ENCODE measurements at regions not wholly inside any gene's neighbourhood (a gene's known extent, or its start where the extent isn't known, plus 50 kb on each side); places are given as distances from the start of the nearest gene placed in this dataset.
A peak's percentile ranks its signal among the peaks of the same experiment; 100 is the strongest.

- Histone ChIP-seq H3K4me1 (no peaks in the 10 kb centered on the region), H3K27me3 (no peaks in the 10 kb centered on the region), H3K27ac (no peak overlapping the region), H3K9me3 (no peaks in the 10 kb centered on the region), H3K36me3 (no peaks in the 10 kb centered on the region), H3K4me3 (no peak overlapping the region)
- intact Hi-C loops (cut with DNase I) = no loop called here
- DNase-seq = no peak
- WGBS, 2 donors = 87 to 92% methylated on average over 7 of the region's 7 CpGs
- no peak for TF ChIP-seq POLR2A (IDR thresholded peaks at IDR 0.05)
- no peak for TF ChIP-seq EP300 (IDR thresholded peaks at IDR 0.05)
- no peak for TF ChIP-seq CTCF (IDR thresholded peaks at IDR 0.05)
- no peak for TF ChIP-seq POLR2AphosphoS5 (IDR thresholded peaks at IDR 0.05)
Observed at GRCh38 chr13:21970172-21970571, 299.3 kb downstream of the FGF9 start.

DNA sequence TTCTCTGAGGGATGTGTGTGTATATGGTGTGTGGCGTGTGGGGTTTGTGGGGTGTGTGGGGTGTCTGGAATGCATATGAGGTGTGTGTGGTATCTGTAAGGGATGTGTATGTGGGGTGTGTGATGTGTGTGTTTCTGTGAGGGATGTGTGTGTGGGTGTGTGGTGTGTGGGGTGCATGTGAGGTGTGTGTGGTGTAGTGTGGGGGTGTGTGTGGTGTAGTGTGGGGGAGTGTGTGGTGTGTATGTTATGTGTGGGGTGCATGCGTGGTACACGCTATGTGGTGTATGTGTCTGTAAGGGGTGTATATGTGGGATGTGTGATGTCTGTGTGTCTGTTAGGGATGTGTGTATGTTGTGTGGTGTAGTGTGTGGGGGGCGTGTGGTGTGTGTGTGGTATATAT, 300.0 kb downstream of the FGF9 start:
- no peak overlapping the region for H3K27ac ChIP-seq
- intact Hi-C loops (cut with DNase I) = no loop called here
- WGBS, 2 donors = 95 to 97% methylated on average over 4 of the region's 4 CpGs
- no peaks in the 10 kb centered on the region for H3K27me3 ChIP-seq
- H3K4me1 ChIP-seq = no peaks in the 10 kb centered on the region
- DNase-seq = no peak
- TF ChIP-seq CTCF (IDR thresholded peaks at IDR 0.05) (no peak), EP300 (IDR thresholded peaks at IDR 0.05) (no peak), POLR2A (IDR thresholded peaks at IDR 0.05) (no peak), POLR2AphosphoS5 (IDR thresholded peaks at IDR 0.05) (no peak)
- no peak overlapping the region for H3K4me3 ChIP-seq
- no peaks in the 10 kb centered on the region for H3K36me3 ChIP-seq
- no peaks in the 10 kb centered on the region for H3K9me3 ChIP-seq

GRCh38 chr13:21971662-21972621, 301.1 kb downstream of the FGF9 start:
- H3K4me3 ChIP-seq = no peak overlapping the region
- peak overlapping the region in 1 of 4 donors; percentile 2 for H3K27ac ChIP-seq
- H3K27me3 ChIP-seq = no peaks in the 10 kb centered on the region
- H3K4me1 ChIP-seq = no peaks in the 10 kb centered on the region
- intact Hi-C loops (cut with DNase I) = no loop called here
- 70 to 74% methylated on average over 7 of the region's 7 CpGs for WGBS, 2 donors
- peak; percentile 15 to 47 (median 31) for TF ChIP-seq POLR2AphosphoS5 (IDR thresholded peaks at IDR 0.05)
- no peak for TF ChIP-seq CTCF (IDR thresholded peaks at IDR 0.05)
- no peaks in the 10 kb centered on the region for H3K36me3 ChIP-seq
- H3K9me3 ChIP-seq = no peaks in the 10 kb centered on the region
- DNase-seq = no peak

GRCh38 chr13:21973437-21974125, 302.7 kb downstream of the FGF9 start:
- WGBS, 2 donors = 90 to 92% methylated on average over 19 of the region's 19 CpGs
- H3K27ac ChIP-seq = no peak overlapping the region
- TF ChIP-seq POLR2A (IDR thresholded peaks at IDR 0.05) (no peak), EP300 (IDR thresholded peaks at IDR 0.05) (no peak), POLR2AphosphoS5 (IDR thresholded peaks at IDR 0.05) (no peak), CTCF (IDR thresholded peaks at IDR 0.05) (no peak)
- H3K4me3 ChIP-seq = no peak overlapping the region
- H3K9me3 ChIP-seq = no peaks in the 10 kb centered on the region
- H3K27me3 ChIP-seq = no peaks in the 10 kb centered on the region
- intact Hi-C loops (cut with DNase I) = no loop called here
- DNase-seq = no peak
- H3K36me3 ChIP-seq = no peaks in the 10 kb centered on the region
- H3K4me1 ChIP-seq = no peaks in the 10 kb centered on the region
